ENCODE measurements at regions not wholly inside any gene's neighbourhood (a gene's known extent, or its start where the extent isn't known, plus 50 kb on each side); places are given as distances from the start of the nearest gene placed in this dataset.

- H3K4me3 ChIP-seq (ENCODE audit: low read depth, low read length, poor library complexity, severe bottlenecking): no peak overlapping the region
- H3K36me3 ChIP-seq (ENCODE audit: insufficient read depth, low read length, poor library complexity, severe bottlenecking): no peaks in the 10 kb centered on the region
- POLR2A ChIA-PET (ENCODE audit: low non-redundant PET): no interaction called here
- no peaks in the 10 kb centered on the region for H3K27me3 ChIP-seq (replicated peaks; ENCODE audit: insufficient read depth, low read depth, low read length, poor library complexity)
- CTCF ChIA-PET: no interaction called here
- no peak for DNase-seq (ENCODE audit: low spot score)
- TF ChIP-seq CTCF (conservative IDR thresholded peaks at IDR 0.05; ENCODE audit: low read depth, low read length) (no peak), EZH2 (IDR thresholded peaks at IDR 0.05; ENCODE audit: borderline replicate concordance, low read depth, low read length, poor library complexity, severe bottlenecking) (no peak)
- H3K9me3 ChIP-seq (ENCODE audit: low read depth, low read length, poor library complexity, severe bottlenecking): no peaks in the 10 kb centered on the region
- no TSS peak for BruUV-seq (replicated peaks)
- no peak overlapping the region for H3K27ac ChIP-seq (ENCODE audit: low read depth, low read length, poor library complexity, severe bottlenecking)
- intact Hi-C loops (cut with micrococcal nuclease; ENCODE audit: unreplicated experiment): no loop called here
- H3K4me1 ChIP-seq (ENCODE audit: insufficient read depth, low read length, poor library complexity, severe bottlenecking): no peaks in the 10 kb centered on the region
These were observed 193.7 kb upstream of the NREP start for GRCh38 chr5:111950660-111951059.

- Histone ChIP-seq H3K4me1 (ENCODE audit: insufficient read depth, low read length, poor library complexity, severe bottlenecking) (no peaks in the 10 kb centered on the region), H3K27me3 (replicated peaks; ENCODE audit: insufficient read depth, low read depth, low read length, poor library complexity) (no peaks in the 10 kb centered on the region), H3K4me3 (ENCODE audit: low read depth, low read length, poor library complexity, severe bottlenecking) (no peak overlapping the region), H3K36me3 (ENCODE audit: insufficient read depth, low read length, poor library complexity, severe bottlenecking) (no peaks in the 10 kb centered on the region), H3K27ac (ENCODE audit: low read depth, low read length, poor library complexity, severe bottlenecking) (no peak overlapping the region), H3K9me3 (ENCODE audit: low read depth, low read length, poor library complexity, severe bottlenecking) (no peaks in the 10 kb centered on the region)
- no TSS peak for BruUV-seq (replicated peaks)
- CTCF ChIA-PET: no interaction called here
- intact Hi-C loops (cut with micrococcal nuclease; ENCODE audit: unreplicated experiment): no loop called here
- POLR2A ChIA-PET (ENCODE audit: low non-redundant PET): no interaction called here
- DNase-seq (ENCODE audit: low spot score): no peak
- TF ChIP-seq EZH2 (IDR thresholded peaks at IDR 0.05; ENCODE audit: borderline replicate concordance, low read depth, low read length, poor library complexity, severe bottlenecking) (no peak), CTCF (conservative IDR thresholded peaks at IDR 0.05; ENCODE audit: low read depth, low read length) (no peak)
These were observed 191.3 kb upstream of the NREP start for GRCh38 chr5:111948092-111948841.

- Histone ChIP-seq H3K9me3 (ENCODE audit: low read depth, low read length, poor library complexity, severe bottlenecking) (no peaks in the 10 kb centered on the region), H3K27ac (ENCODE audit: low read depth, low read length, poor library complexity, severe bottlenecking) (no peak overlapping the region), H3K27me3 (replicated peaks; ENCODE audit: insufficient read depth, low read depth, low read length, poor library complexity) (no peaks in the 10 kb centered on the region), H3K36me3 (ENCODE audit: insufficient read depth, low read length, poor library complexity, severe bottlenecking) (no peaks in the 10 kb centered on the region), H3K4me3 (ENCODE audit: low read depth, low read length, poor library complexity, severe bottlenecking) (no peak overlapping the region), H3K4me1 (ENCODE audit: insufficient read depth, low read length, poor library complexity, severe bottlenecking) (no peaks in the 10 kb centered on the region)
- ChIA-PET CTCF (no interaction called here), POLR2A (ENCODE audit: low non-redundant PET) (no interaction called here)
- no peak for DNase-seq (ENCODE audit: low spot score)
- no TSS peak for BruUV-seq (replicated peaks)
- no peak for TF ChIP-seq CTCF (conservative IDR thresholded peaks at IDR 0.05; ENCODE audit: low read depth, low read length)
- TF ChIP-seq EZH2 (IDR thresholded peaks at IDR 0.05; ENCODE audit: borderline replicate concordance, low read depth, low read length, poor library complexity, severe bottlenecking): no peak
- intact Hi-C loops (cut with micrococcal nuclease; ENCODE audit: unreplicated experiment): no loop called here
These were observed 189.6 kb upstream of the NREP start for GRCh38 chr5:111946556-111946955.

All from A673 (cell line).